ENCODE measurements at regions not wholly inside any gene's neighbourhood (a gene's known extent, or its start where the extent isn't known, plus 50 kb on each side); places are given as distances from the start of the nearest gene placed in this dataset.
A peak's percentile ranks its signal among the peaks of the same experiment; 100 is the strongest.

GRCh38 chr5:15260356-15261268 is 239.4 kb upstream of the FBXL7 start:
- peak; percentile 38 for DNase-seq

GRCh38 chr5:15256485-15256884 is 243.5 kb upstream of the FBXL7 start:
- no peak for DNase-seq

- DNase-seq, result no peak
These were observed 244.4 kb upstream of the FBXL7 start for GRCh38 chr5:15255576-15255975.

- DNase-seq, result no peak
These were observed 245.4 kb upstream of the FBXL7 start for GRCh38 chr5:15254607-15255006.

- peak; percentile 29 for DNase-seq
These were observed 247.6 kb upstream of the FBXL7 start for GRCh38 chr5:15252331-15252730.

GRCh38 chr5:15249152-15249551 is 250.8 kb upstream of the FBXL7 start:
- peak; percentile 87 for DNase-seq

- DNase-seq, result no peak
These were observed 251.2 kb upstream of the FBXL7 start for GRCh38 chr5:15248731-15249130.

- DNase-seq, result no peak
These were observed 254.1 kb upstream of the FBXL7 start for GRCh38 chr5:15245913-15246312.

GRCh38 chr5:15243301-15244020 is 256.5 kb upstream of the FBXL7 start:
- no peak for DNase-seq

GRCh38 chr5:15241216-15241821 is 258.7 kb upstream of the FBXL7 start:
- DNase-seq, result peak; percentile 38

GRCh38 chr5:15238006-15238405 is 262.0 kb upstream of the FBXL7 start:
- no peak for DNase-seq

- DNase-seq, result no peak
These were observed 263.0 kb upstream of the FBXL7 start for GRCh38 chr5:15236911-15237508.

- DNase-seq, result no peak
These were observed 265.1 kb upstream of the FBXL7 start for GRCh38 chr5:15234911-15235310.

- DNase-seq, result no peak
These were observed 265.6 kb upstream of the FBXL7 start for GRCh38 chr5:15234366-15234765.

- no peak for DNase-seq
These were observed 266.4 kb upstream of the FBXL7 start for GRCh38 chr5:15233566-15233965.

- DNase-seq, result no peak
These were observed 277.8 kb upstream of the FBXL7 start for GRCh38 chr5:15222156-15222555.

GRCh38 chr5:15220642-15221173 is 279.3 kb upstream of the FBXL7 start:
- DNase-seq, result no peak

- no peak for DNase-seq
These were observed 284.9 kb upstream of the FBXL7 start for GRCh38 chr5:15215056-15215455.

GRCh38 chr5:15214010-15214409 is 286.0 kb upstream of the FBXL7 start:
- no peak for DNase-seq

- no peak for DNase-seq
These were observed 290.8 kb upstream of the FBXL7 start for GRCh38 chr5:15209053-15209762.

GRCh38 chr5:15206133-15206532 is 293.8 kb upstream of the FBXL7 start:
- no peak for DNase-seq

- DNase-seq, result peak; percentile 39
These were observed 296.6 kb upstream of the FBXL7 start for GRCh38 chr5:15203376-15203775.
